Omental fat pad (tissue), 3 donors: ENCODE measurements at regions not wholly inside any gene's neighbourhood (a gene's known extent, or its start where the extent isn't known, plus 50 kb on each side); places are given as distances from the start of the nearest gene placed in this dataset.

Source experiments
- ATAC-seq: fragments of 150-250 bp; one replicate; pipeline ENCODE4 v1.9.1; 2016; ENCODE audit warnings: mild to moderate bottlenecking, moderate library complexity; ENCODE audit not compliant: low FRiP score
- DNase-seq: peaks from one replicate; pipeline ENCODE4 v3.0.0-alpha.2; 2019; ENCODE audit warnings: low spot score
- TF ChIP-seq, protein P1 (sequence below), 3 donors: fragments of 450-650 bp; IDR thresholded peaks; one replicate each; pipeline ENCODE4 v1.5.1; 2016 to 2017; ENCODE audit warnings: antibody characterized with exemption in 3 of 3, mild to moderate bottlenecking in 3 of 3, moderate library complexity in 2 of 3

GRCh38 chr2:45242161-45242741, 233.0 kb upstream of the SIX2 start:
- TF ChIP-seq, protein P1, sequence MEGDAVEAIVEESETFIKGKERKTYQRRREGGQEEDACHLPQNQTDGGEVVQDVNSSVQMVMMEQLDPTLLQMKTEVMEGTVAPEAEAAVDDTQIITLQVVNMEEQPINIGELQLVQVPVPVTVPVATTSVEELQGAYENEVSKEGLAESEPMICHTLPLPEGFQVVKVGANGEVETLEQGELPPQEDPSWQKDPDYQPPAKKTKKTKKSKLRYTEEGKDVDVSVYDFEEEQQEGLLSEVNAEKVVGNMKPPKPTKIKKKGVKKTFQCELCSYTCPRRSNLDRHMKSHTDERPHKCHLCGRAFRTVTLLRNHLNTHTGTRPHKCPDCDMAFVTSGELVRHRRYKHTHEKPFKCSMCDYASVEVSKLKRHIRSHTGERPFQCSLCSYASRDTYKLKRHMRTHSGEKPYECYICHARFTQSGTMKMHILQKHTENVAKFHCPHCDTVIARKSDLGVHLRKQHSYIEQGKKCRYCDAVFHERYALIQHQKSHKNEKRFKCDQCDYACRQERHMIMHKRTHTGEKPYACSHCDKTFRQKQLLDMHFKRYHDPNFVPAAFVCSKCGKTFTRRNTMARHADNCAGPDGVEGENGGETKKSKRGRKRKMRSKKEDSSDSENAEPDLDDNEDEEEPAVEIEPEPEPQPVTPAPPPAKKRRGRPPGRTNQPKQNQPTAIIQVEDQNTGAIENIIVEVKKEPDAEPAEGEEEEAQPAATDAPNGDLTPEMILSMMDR (IDR thresholded peaks at IDR 0.05) = no peak
- no peak for ATAC-seq

GRCh38 chr2:45241061-45241561, 231.9 kb upstream of the SIX2 start:
- TF ChIP-seq, protein P1 (IDR thresholded peaks at IDR 0.05) = no peak
- DNase-seq = no peak
- no peak for ATAC-seq

More at GRCh38 chr2:45242161-45242741, 233.0 kb upstream of the SIX2 start:
- no peak for DNase-seq

DNA sequence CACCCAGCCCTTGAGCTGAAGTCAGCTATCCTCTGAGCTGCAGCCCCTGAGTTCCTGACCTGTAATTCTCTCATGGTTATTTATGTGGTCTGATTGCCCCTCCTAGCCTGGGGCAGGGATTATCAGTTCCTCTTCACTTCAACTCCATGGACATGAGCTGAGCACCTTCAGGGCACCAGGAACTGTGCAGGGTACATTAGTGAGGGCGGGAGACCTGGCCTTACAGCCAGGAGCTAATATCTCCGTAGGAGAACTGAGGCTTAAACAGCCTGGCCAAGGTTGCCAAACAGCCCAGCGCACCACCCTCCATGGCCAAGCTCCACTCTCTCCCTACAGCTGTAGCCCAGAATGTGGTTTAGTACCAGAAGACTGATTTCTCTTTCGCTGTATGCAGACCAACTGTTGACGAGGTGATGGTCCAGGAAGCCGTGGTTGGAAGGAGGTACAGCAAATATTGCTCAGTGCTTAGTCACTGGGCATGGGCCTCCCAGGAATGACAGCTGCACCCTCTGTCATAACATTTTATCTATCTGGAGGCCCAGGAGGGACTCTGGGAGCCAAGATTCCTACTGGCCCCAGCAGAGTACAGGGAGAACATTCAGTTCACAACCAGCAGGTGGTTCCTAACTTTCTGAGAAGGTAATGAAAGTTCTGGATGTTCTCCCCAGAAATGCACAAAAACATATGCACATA, 228.7 kb upstream of the SIX2 start:
- TF ChIP-seq, protein P1 (IDR thresholded peaks at IDR 0.05) = no peak
- DNase-seq = no peak

GRCh38 chr2:45237128-45237527, 227.9 kb upstream of the SIX2 start:
- no peak for ATAC-seq
- TF ChIP-seq, protein P1 (IDR thresholded peaks at IDR 0.05) = no peak
- DNase-seq = no peak

More for the DNA sequence above, 228.7 kb upstream of the SIX2 start:
- peak; percentile 72 for ATAC-seq

DNA sequence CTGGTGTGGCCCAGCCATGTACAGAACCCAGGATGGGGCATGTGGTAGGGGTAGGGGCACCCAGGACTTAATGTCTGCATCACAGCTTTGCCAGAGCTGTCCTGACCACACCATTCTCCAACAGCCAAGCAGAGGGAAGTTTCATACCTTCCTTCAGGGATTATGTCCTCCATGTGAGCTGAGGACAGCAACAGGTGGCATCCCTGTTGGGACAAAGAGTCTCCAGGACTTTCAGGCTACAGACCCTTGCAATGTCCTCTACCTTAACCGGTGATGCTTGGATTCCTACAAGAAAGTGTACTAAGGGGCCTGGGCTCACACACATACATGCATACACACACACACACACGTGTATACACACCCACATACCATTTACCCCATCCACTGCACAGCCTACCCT, 227.0 kb upstream of the SIX2 start:
- TF ChIP-seq, protein P1 (IDR thresholded peaks at IDR 0.05) = no peak
- ATAC-seq (no peak), DNase-seq (no peak)

DNA sequence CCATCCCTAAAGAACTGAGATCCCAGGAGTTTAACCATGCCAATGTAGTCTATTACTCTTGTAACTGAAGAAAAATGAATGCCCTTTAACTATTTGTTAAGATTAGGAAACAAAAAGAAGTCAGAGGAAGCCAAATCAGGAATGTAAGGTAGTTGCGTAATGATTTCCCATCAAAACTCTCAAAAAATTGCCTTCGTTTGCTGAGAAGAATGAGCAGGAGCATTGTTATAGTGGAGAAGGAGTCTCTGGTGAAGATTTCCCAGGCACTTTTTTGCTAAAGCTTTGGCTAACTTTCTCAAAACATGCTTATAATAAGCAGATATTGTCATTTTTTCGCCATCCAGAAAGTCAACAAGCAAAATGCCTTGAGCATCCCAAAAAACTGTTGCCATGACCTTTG, 224.0 kb upstream of the SIX2 start:
- DNase-seq = no peak
- TF ChIP-seq, protein P1 (IDR thresholded peaks at IDR 0.05) = no peak
- ATAC-seq = peak; percentile 46

- TF ChIP-seq, protein P1 (IDR thresholded peaks at IDR 0.05) = no peak
- DNase-seq = no peak
- no peak for ATAC-seq
These were observed 223.6 kb upstream of the SIX2 start for GRCh38 chr2:45232818-45233217.
